DOHH2 (cell line): ENCODE measurements at regions not wholly inside any gene's neighbourhood (a gene's known extent, or its start where the extent isn't known, plus 50 kb on each side); places are given as distances from the start of the nearest gene placed in this dataset.

ENCODE experiments used
- H3F3A ChIP-seq: fragments of 200-600 bp; sonication (generic), shearing (Covaris generic); 2 replicates; pipeline ENCODE4 v1.6.0; 2016; ENCODE audit warnings: antibody characterized with exemption, mild to moderate bottlenecking; ENCODE audit not compliant: control insufficient read depth, insufficient read depth
- H3K27ac ChIP-seq: fragments of 200-600 bp; sonication (generic); 2 replicates; pipeline ENCODE4 v1.5.1; 2014; ENCODE audit warnings: low read depth, mild to moderate bottlenecking, low read length, moderate library complexity
- H3K27me3 ChIP-seq: fragments of 200-600 bp; sonication (generic); 2 replicates; pipeline ENCODE4 v1.6.1; 2014; ENCODE audit warnings: mild to moderate bottlenecking, low read length, mixed read lengths; ENCODE audit not compliant: control insufficient read depth
- H3K36me3 ChIP-seq: fragments of 200-600 bp; sonication (generic); 2 replicates; pipeline ENCODE4 v1.6.1; 2014; ENCODE audit warnings: mild to moderate bottlenecking, low read length, moderate library complexity, mixed read lengths; ENCODE audit not compliant: control insufficient read depth
- H3K4me1 ChIP-seq: fragments of 200-600 bp; sonication (generic); 2 replicates; pipeline ENCODE4 v1.6.1; 2014; ENCODE audit warnings: mild to moderate bottlenecking, low read length, mixed read lengths; ENCODE audit not compliant: control insufficient read depth
- H3K4me2 ChIP-seq: fragments of 200-600 bp; sonication (generic); 2 replicates; pipeline ENCODE4 v1.6.0; 2014; ENCODE audit warnings: mild to moderate bottlenecking, low read length, moderate library complexity
- H3K4me3 ChIP-seq: fragments of 200-600 bp; sonication (generic); 2 replicates; pipeline ENCODE4 v1.5.1; 2014; ENCODE audit warnings: mild to moderate bottlenecking, low read length, mixed read lengths
- H3K79me2 ChIP-seq: fragments of 200-600 bp; sonication (generic); 2 replicates; pipeline ENCODE4 v1.6.1; 2014; ENCODE audit warnings: mild to moderate bottlenecking, low read length, mixed read lengths; ENCODE audit not compliant: control insufficient read depth
- H3K9me2 ChIP-seq: fragments of 200-600 bp; sonication (generic); replicated peaks from 2 replicates; pipeline ENCODE4 v1.6.1; 2014; ENCODE audit warnings: mild to moderate bottlenecking, low read length, mixed read lengths; ENCODE audit not compliant: control insufficient read depth
- H3K9me3 ChIP-seq: fragments of 200-600 bp; sonication (generic); 2 replicates; pipeline ENCODE4 v1.6.1; 2014; ENCODE audit warnings: antibody characterized with exemption, low read length, mixed read lengths; ENCODE audit not compliant: control insufficient read depth, insufficient read depth
- H4K20me1 ChIP-seq: fragments of 200-600 bp; sonication (generic); 2 replicates; pipeline ENCODE4 v1.6.0; 2014; ENCODE audit warnings: low read depth, mild to moderate bottlenecking, antibody characterized with exemption, low read length, moderate library complexity; ENCODE audit not compliant: control insufficient read depth, insufficient read depth
- EZH2phosphoT487 ChIP-seq: fragments of 200-600 bp; sonication (generic); IDR thresholded peaks from 2 replicates; pipeline ENCODE4 v1.6.1; 2017; ENCODE audit warnings: borderline replicate concordance, mild to moderate bottlenecking, antibody characterized with exemption, low read length, moderate library complexity, mixed read lengths
- TF ChIP-seq, protein P1 (sequence below): fragments of 200-600 bp; sonication (generic); IDR thresholded peaks from one replicate; pipeline ENCODE4 v1.5.1; 2014; ENCODE audit warnings: antibody characterized with exemption, mild to moderate bottlenecking, low read depth, low read length; ENCODE audit not compliant: poor library complexity, severe bottlenecking

DNA sequence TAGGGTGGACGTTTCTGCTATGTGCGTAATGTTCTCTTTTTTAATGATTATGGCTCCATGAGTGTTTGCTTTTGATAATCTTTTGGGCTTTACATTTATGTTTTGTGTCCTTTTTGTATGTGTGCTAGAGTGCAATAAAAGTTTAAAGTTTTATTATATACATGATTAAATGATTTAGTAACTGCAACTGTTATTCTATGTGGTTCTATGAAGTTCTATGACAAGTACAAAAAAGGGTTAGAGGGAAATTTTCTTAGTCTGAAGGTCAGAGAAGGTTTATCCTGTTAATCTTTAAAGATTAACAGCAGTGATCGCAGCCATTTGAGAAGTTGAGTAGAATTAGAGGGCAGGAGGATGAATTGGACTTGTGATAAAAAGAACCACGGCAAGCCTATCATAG lies 386.4 kb upstream of the CHRM3 start:
- Histone ChIP-seq H3K36me3 (no peaks in the 10 kb centered on the region), H3K4me1 (no peaks in the 10 kb centered on the region), H3K27me3 (no peaks in the 10 kb centered on the region), H3K4me3 (no peak overlapping the region), H3K9me2 (no peaks in the 10 kb centered on the region), H3K4me2 (no peak overlapping the region), H3K79me2 (no peaks in the 10 kb centered on the region), H3F3A (no peaks in the 10 kb centered on the region), H3K9me3 (no peaks in the 10 kb centered on the region), H4K20me1 (no peaks in the 10 kb centered on the region), H3K27ac (no peak overlapping the region)
- no peak for TF ChIP-seq EZH2phosphoT487
- TF ChIP-seq, protein P1, sequence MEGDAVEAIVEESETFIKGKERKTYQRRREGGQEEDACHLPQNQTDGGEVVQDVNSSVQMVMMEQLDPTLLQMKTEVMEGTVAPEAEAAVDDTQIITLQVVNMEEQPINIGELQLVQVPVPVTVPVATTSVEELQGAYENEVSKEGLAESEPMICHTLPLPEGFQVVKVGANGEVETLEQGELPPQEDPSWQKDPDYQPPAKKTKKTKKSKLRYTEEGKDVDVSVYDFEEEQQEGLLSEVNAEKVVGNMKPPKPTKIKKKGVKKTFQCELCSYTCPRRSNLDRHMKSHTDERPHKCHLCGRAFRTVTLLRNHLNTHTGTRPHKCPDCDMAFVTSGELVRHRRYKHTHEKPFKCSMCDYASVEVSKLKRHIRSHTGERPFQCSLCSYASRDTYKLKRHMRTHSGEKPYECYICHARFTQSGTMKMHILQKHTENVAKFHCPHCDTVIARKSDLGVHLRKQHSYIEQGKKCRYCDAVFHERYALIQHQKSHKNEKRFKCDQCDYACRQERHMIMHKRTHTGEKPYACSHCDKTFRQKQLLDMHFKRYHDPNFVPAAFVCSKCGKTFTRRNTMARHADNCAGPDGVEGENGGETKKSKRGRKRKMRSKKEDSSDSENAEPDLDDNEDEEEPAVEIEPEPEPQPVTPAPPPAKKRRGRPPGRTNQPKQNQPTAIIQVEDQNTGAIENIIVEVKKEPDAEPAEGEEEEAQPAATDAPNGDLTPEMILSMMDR = no peak

GRCh38 chr1:238998577-238998976 lies 387.8 kb upstream of the CHRM3 start:
- no peak for TF ChIP-seq EZH2phosphoT487
- TF ChIP-seq, protein P1 = no peak
- no peak overlapping the region for H3K27ac ChIP-seq
- no peaks in the 10 kb centered on the region for H3K9me2 ChIP-seq
- no peak overlapping the region for H3K4me2 ChIP-seq
- no peaks in the 10 kb centered on the region for H3K79me2 ChIP-seq
- H3K4me1 ChIP-seq = no peaks in the 10 kb centered on the region
- no peaks in the 10 kb centered on the region for H3K36me3 ChIP-seq
- H4K20me1 ChIP-seq = no peaks in the 10 kb centered on the region
- no peak overlapping the region for H3K4me3 ChIP-seq
- no peaks in the 10 kb centered on the region for H3F3A ChIP-seq
- no peaks in the 10 kb centered on the region for H3K9me3 ChIP-seq
- H3K27me3 ChIP-seq = no peaks in the 10 kb centered on the region

- Histone ChIP-seq H3F3A (no peaks in the 10 kb centered on the region), H3K4me1 (no peaks in the 10 kb centered on the region), H3K4me2 (no peak overlapping the region), H3K79me2 (no peaks in the 10 kb centered on the region), H3K36me3 (no peaks in the 10 kb centered on the region), H3K9me2 (no peaks in the 10 kb centered on the region), H3K4me3 (no peak overlapping the region), H3K9me3 (no peaks in the 10 kb centered on the region), H3K27ac (no peak overlapping the region), H3K27me3 (no peaks in the 10 kb centered on the region), H4K20me1 (no peaks in the 10 kb centered on the region)
- TF ChIP-seq, protein P1 = no peak
- no peak for TF ChIP-seq EZH2phosphoT487
Observed at GRCh38 chr1:238991765-238992495, 394.4 kb upstream of the CHRM3 start.
